MM.1S (cell line): ENCODE measurements at regions not wholly inside any gene's neighbourhood (a gene's known extent, or its start where the extent isn't known, plus 50 kb on each side); places are given as distances from the start of the nearest gene placed in this dataset.

ENCODE experiments used
- CTCF ChIP-seq: fragments of 300-600 bp; sonication (generic); IDR thresholded peaks from 2 replicates; pipeline ENCODE4 v1.5.1; 2016; ENCODE audit warnings: antibody characterized with exemption, low read length, mixed read lengths
- EZH2 ChIP-seq: fragments of 300-600 bp; sonication (generic); optimal IDR thresholded peaks from 2 replicates; pipeline ENCODE3; 2017; ENCODE audit warnings: low read depth, mild to moderate bottlenecking, antibody characterized with exemption, low read length, mixed read lengths
- EZH2phosphoT487 ChIP-seq: fragments of 300-600 bp; sonication (generic); IDR thresholded peaks from 2 replicates; pipeline ENCODE4 v1.6.1; 2018; ENCODE audit warnings: antibody characterized with exemption, low read length

GRCh38 chr13:22369090-22369489 is 698.2 kb downstream of the FGF9 start:
- TF ChIP-seq CTCF (no peak), EZH2phosphoT487 (no peak), EZH2 (no peak)
